Mesendoderm (in vitro differentiated cells): ENCODE measurements at regions not wholly inside any gene's neighbourhood (a gene's known extent, or its start where the extent isn't known, plus 50 kb on each side); places are given as distances from the start of the nearest gene placed in this dataset.
A peak's percentile ranks its signal among the peaks of the same experiment; 100 is the strongest.
"Not testable (repeated sequence)": the region's sequence is repeated elsewhere in the genome, so short reads cannot be mapped to it uniquely, and the experiment has no call there.

ENCODE experiments used
- DNase-seq: peaks from one replicate; pipeline ENCODE4 v3.0.0; 2013
- H2AK5ac ChIP-seq: 2 replicates; pipeline ENCODE4 v1.6.1; 2013; ENCODE audit warnings: low read length, inconsistent platforms
- H2BK120ac ChIP-seq: 2 replicates; pipeline ENCODE4 v1.6.1; 2013; ENCODE audit warnings: low read depth, mild to moderate bottlenecking, low read length, moderate library complexity, mixed read lengths
- H2BK15ac ChIP-seq: replicated peaks from 2 replicates; pipeline ENCODE4 v1.6.1; 2013; ENCODE audit warnings: low read depth, mild to moderate bottlenecking, moderate library complexity
- H2BK5ac ChIP-seq: 2 replicates; pipeline ENCODE4 v1.6.1; 2013; ENCODE audit warnings: low read length, inconsistent platforms
- H3K18ac ChIP-seq: 2 replicates; pipeline ENCODE4 v1.6.1; 2013; ENCODE audit warnings: mild to moderate bottlenecking, low read length, mixed read lengths
- H3K23ac ChIP-seq: one replicate; pipeline ENCODE4 v1.6.1; 2013; ENCODE audit warnings: low read length
- H3K27ac ChIP-seq: 2 replicates; pipeline ENCODE4 v1.5.1; 2013; ENCODE audit warnings: low read depth, mild to moderate bottlenecking, inconsistent platforms, low read length, moderate library complexity
- H3K27me3 ChIP-seq: 2 replicates; pipeline ENCODE4 v1.6.1; 2013; ENCODE audit warnings: low read length, control low read depth, mild to moderate bottlenecking, inconsistent platforms; ENCODE audit not compliant: insufficient read depth, poor library complexity
- H3K36me3 ChIP-seq: 2 replicates; pipeline ENCODE4 v1.6.1; 2013; ENCODE audit warnings: low read length, inconsistent platforms; ENCODE audit not compliant: control insufficient read depth, insufficient read depth
- H3K4ac ChIP-seq: one replicate; pipeline ENCODE4 v1.6.1; 2013; ENCODE audit warnings: low read depth, mild to moderate bottlenecking, low read length, moderate library complexity
- H3K4me1 ChIP-seq: 2 replicates; pipeline ENCODE4 v1.6.1; 2013; ENCODE audit warnings: low read depth, low read length, inconsistent platforms; ENCODE audit not compliant: control insufficient read depth
- H3K4me2 ChIP-seq: 2 replicates; pipeline ENCODE4 v1.6.1; 2013; ENCODE audit warnings: low read length
- H3K4me3 ChIP-seq: 2 replicates; pipeline ENCODE4 v1.5.1; 2013; ENCODE audit warnings: mild to moderate bottlenecking, low read length
- H3K56ac ChIP-seq: one replicate; pipeline ENCODE4 v1.6.1; 2013; ENCODE audit warnings: low read length
- H3K79me1 ChIP-seq: 2 replicates; pipeline ENCODE4 v1.6.1; 2013; ENCODE audit warnings: low read length, inconsistent platforms
- H3K79me2 ChIP-seq: 2 replicates; pipeline ENCODE4 v1.6.1; 2013; ENCODE audit warnings: mild to moderate bottlenecking, low read length; ENCODE audit not compliant: control insufficient read depth, insufficient read depth
- H3K9ac ChIP-seq: 2 replicates; pipeline ENCODE4 v1.6.1; 2013; ENCODE audit warnings: low read length, inconsistent platforms
- H4K5ac ChIP-seq: one replicate; pipeline ENCODE4 v1.6.1; 2013; ENCODE audit warnings: low read length
- H4K8ac ChIP-seq: one replicate; pipeline ENCODE4 v1.6.1; 2013; ENCODE audit warnings: low read depth, mild to moderate bottlenecking, control low read depth, low read length, moderate library complexity
- WGBS: extraction: QIAGEN DNeasy Blood & Tissue Kit; methylation state at CpG from one replicate; pipeline ENCODE4 v1.1.7; 2013; ENCODE audit warnings: low lambda C conversion rate, missing lambda C conversion rate; ENCODE audit not compliant: insufficient coverage; ENCODE audit errors: extremely low coverage; 5-methylcytosine and 5-hydroxymethylcytosine counted together

DNA sequence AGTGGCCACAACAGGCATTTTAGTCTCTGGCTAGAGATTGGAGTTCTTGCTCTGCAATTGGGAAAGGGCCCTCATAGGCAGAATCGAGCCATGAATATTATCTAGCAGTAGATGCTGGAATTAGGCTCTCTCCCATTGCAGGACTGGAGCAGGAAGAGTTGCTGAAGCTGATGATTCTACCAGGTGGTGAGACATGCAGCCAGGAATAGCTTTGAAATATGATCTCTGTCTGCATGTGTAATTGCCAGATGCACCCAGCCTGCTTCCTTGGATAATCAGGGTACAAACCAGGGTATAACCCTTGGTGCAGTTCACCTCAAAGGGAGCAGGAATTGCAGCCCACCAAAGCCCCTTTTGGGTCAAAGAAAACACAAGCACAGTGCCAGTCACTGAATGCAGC is 211.4 kb upstream of the FTMT start:
- no peak overlapping the region for H3K4ac ChIP-seq
- no peaks in the 10 kb centered on the region for H3K27me3 ChIP-seq
- no peak overlapping the region for H2BK120ac ChIP-seq
- H3K18ac ChIP-seq: no peak overlapping the region
- H3K23ac ChIP-seq: no peak overlapping the region
- no peak overlapping the region for H4K5ac ChIP-seq
- H3K36me3 ChIP-seq: no peaks in the 10 kb centered on the region
- WGBS: no CpG with 5 or more reads among the region's 1 CpG
- no peak overlapping the region for H2AK5ac ChIP-seq
- no peak overlapping the region for H2BK5ac ChIP-seq
- no peak overlapping the region for H2BK15ac ChIP-seq
- no peaks in the 10 kb centered on the region for H3K79me1 ChIP-seq
- no peak overlapping the region for H3K4me3 ChIP-seq
- H3K4me2 ChIP-seq: no peak overlapping the region
- no peak for DNase-seq
- no peak overlapping the region for H3K9ac ChIP-seq
- no peak overlapping the region for H4K8ac ChIP-seq
- no peaks in the 10 kb centered on the region for H3K79me2 ChIP-seq
- H3K56ac ChIP-seq: no peak overlapping the region
- no peaks in the 10 kb centered on the region for H3K4me1 ChIP-seq
- H3K27ac ChIP-seq: no peak overlapping the region

DNA sequence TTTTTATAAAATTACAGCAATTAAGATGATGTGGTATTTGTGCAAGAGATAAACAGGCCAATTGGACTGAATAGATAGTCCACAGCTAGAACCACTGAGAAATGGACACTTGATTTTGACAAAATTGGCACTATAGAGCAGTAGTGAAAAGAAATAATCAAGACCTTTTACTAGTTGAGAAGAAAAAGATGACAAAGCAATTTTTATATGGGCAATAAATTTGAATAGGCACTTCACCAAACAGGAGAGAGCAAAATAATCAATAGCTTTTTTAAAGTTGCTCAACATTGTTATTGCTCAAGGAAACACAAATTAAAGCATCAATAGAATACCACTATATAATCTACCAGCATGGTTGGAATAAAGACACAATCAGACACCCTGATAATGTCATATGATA is 193.5 kb upstream of the FTMT start:
- Histone ChIP-seq H3K56ac (no peak overlapping the region), H3K4ac (no peak overlapping the region), H3K4me3 (no peak overlapping the region), H3K4me2 (no peak overlapping the region), H3K36me3 (no peaks in the 10 kb centered on the region), H4K8ac (no peak overlapping the region), H2BK5ac (no peak overlapping the region), H4K5ac (no peak overlapping the region), H2BK15ac (no peak overlapping the region), H3K23ac (no peak overlapping the region), H2AK5ac (no peak overlapping the region), H3K79me2 (no peaks in the 10 kb centered on the region), H3K9ac (no peak overlapping the region), H3K18ac (no peak overlapping the region), H3K27ac (no peak overlapping the region), H2BK120ac (no peak overlapping the region), H3K27me3 (no peaks in the 10 kb centered on the region), H3K79me1 (no peaks in the 10 kb centered on the region), H3K4me1 (no peaks in the 10 kb centered on the region)
- DNase-seq: no peak

DNA sequence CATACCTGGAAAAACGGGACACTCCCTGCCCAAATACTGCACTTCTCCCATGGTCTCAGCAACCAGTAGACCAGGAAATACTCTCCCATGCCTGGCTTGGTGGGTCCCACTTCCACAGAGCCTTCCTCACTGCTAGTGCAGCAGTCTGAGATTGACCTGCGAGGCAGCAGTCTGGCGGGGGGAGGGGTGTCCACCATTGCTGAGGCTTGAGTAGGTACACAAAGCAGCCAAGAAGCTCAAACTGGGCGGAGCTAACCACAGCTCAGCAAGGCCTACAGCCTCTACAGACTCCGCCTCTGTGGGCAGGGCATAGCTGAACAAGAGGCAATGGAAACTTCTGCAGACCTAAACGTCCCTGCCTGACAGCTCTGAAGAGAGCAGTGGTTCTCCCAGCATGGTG is 191.5 kb upstream of the FTMT start:
- Histone ChIP-seq H3K79me2 (no peaks in the 10 kb centered on the region), H4K5ac (no peak overlapping the region), H3K4me1 (no peaks in the 10 kb centered on the region), H3K9ac (no peak overlapping the region), H3K4me3 (no peak overlapping the region), H3K56ac (no peak overlapping the region), H4K8ac (no peak overlapping the region), H2BK120ac (no peak overlapping the region), H3K4me2 (no peak overlapping the region), H3K27me3 (no peaks in the 10 kb centered on the region), H3K36me3 (no peaks in the 10 kb centered on the region), H3K23ac (no peak overlapping the region), H2BK5ac (no peak overlapping the region), H2AK5ac (no peak overlapping the region), H3K27ac (no peak overlapping the region), H2BK15ac (no peak overlapping the region), H3K79me1 (no peaks in the 10 kb centered on the region), H3K18ac (no peak overlapping the region), H3K4ac (no peak overlapping the region)
- no peak for DNase-seq
- WGBS: no CpG with 5 or more reads among the region's 6 CpGs

DNA sequence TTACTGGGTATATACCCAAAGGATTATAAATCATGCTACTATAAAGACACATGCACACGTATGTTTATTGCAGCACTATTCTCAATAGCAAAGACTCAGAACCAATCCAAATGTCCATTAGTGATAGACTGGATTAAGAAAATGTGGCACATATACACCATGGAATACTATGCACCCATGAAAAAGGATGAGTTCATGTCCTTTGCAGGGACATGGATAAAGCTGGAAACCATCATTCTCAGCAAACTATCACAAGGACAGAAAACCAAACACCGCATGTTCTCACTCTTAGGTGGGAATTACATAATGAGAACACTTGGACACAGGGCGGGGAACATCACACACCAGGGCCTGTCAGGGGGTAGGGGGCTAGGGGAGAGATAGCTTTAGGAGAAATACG is 186.1 kb upstream of the FTMT start:
- not testable (repeated sequence) for H3K9ac ChIP-seq, H3K36me3 ChIP-seq, H3K4ac ChIP-seq, H3K23ac ChIP-seq, H2BK120ac ChIP-seq, H2BK15ac ChIP-seq, H3K18ac ChIP-seq, H3K4me2 ChIP-seq, H4K8ac ChIP-seq, H2BK5ac ChIP-seq, DNase-seq, H3K27me3 ChIP-seq, H3K27ac ChIP-seq, H2AK5ac ChIP-seq, H3K4me3 ChIP-seq, H3K79me2 ChIP-seq, H4K5ac ChIP-seq, H3K4me1 ChIP-seq, H3K56ac ChIP-seq, H3K79me1 ChIP-seq
- WGBS: no CpG with 5 or more reads among the region's 4 CpGs

DNA sequence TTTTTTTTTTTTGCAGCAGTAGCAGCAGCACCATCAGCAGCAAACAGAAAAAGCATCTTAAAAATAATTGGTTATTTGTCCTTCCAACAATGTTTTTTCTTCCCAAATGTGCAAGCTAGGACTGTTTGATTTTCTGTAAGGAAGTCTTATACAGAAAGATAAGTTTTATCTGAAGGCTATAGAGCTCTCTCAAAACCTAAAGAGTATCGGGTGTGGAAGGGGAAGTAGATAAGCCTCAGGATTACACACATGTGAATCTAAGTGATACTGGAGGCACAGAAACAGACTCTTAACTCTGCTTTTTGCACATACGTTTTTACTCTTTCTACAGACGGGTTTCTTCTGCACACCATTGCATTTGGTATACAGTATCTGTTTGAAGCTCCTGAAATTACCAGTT is 184.4 kb upstream of the FTMT start:
- Histone ChIP-seq H2BK120ac (no peak overlapping the region), H3K4me1 (no peaks in the 10 kb centered on the region), H3K4me2 (no peak overlapping the region), H3K4me3 (no peak overlapping the region), H3K27ac (no peak overlapping the region), H3K9ac (no peak overlapping the region), H3K56ac (no peak overlapping the region), H3K79me1 (no peaks in the 10 kb centered on the region), H3K23ac (no peak overlapping the region), H2AK5ac (no peak overlapping the region), H3K36me3 (no peaks in the 10 kb centered on the region), H4K5ac (no peak overlapping the region), H2BK15ac (no peak overlapping the region), H3K18ac (no peak overlapping the region), H4K8ac (no peak overlapping the region), H3K79me2 (no peaks in the 10 kb centered on the region), H2BK5ac (no peak overlapping the region), H3K4ac (no peak overlapping the region), H3K27me3 (no peaks in the 10 kb centered on the region)
- no peak for DNase-seq
- WGBS: no CpG with 5 or more reads among the region's 3 CpGs

DNA sequence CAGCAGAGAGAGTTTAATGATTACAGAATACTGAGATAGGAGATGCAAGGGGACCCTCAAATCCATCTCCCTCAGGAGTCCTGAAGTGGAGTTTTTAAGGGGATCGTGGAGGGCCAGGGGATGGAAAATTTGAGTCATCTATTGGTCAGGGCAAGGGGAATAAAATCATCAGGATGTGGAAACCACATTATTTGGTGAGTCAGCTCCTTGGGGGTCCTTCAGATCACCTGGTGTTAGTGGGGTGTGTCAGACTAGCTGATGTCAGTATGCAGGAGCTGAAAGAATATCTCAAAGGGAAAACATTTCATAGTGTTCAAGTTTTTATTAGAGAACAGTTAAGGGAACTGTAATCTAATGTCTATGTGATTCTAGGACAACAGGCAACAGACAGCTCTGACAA is 183.0 kb upstream of the FTMT start:
- Histone ChIP-seq H3K4ac (no peak overlapping the region), H4K8ac (no peak overlapping the region), H3K79me1 (no peaks in the 10 kb centered on the region), H3K4me1 (no peaks in the 10 kb centered on the region), H3K27me3 (no peaks in the 10 kb centered on the region), H3K9ac (no peak overlapping the region), H3K79me2 (no peaks in the 10 kb centered on the region), H3K27ac (no peak overlapping the region), H2BK120ac (no peak overlapping the region), H3K36me3 (no peaks in the 10 kb centered on the region), H2BK15ac (no peak overlapping the region), H2BK5ac (no peak overlapping the region), H4K5ac (no peak overlapping the region), H2AK5ac (no peak overlapping the region), H3K4me2 (no peak overlapping the region), H3K23ac (no peak overlapping the region), H3K4me3 (no peak overlapping the region), H3K56ac (no peak overlapping the region), H3K18ac (no peak overlapping the region)
- peak; percentile 42 for DNase-seq
- no CpG with 5 or more reads among the region's 1 CpG for WGBS
